H9 (cell line): ENCODE measurements at regions not wholly inside any gene's neighbourhood (a gene's known extent, or its start where the extent isn't known, plus 50 kb on each side); places are given as distances from the start of the nearest gene placed in this dataset.

Experiments used
- DNase-seq: peaks from one replicate; pipeline ENCODE4 v3.0.0-alpha.2; 2017
- H2AFZ ChIP-seq: one replicate; pipeline ENCODE4 v1.6.1; 2013; ENCODE audit warnings: mild to moderate bottlenecking, low read length, control low read depth, moderate library complexity
- H2AK5ac ChIP-seq: 2 replicates; pipeline ENCODE4 v1.6.1; 2013; ENCODE audit warnings: low read length, control low read depth, mixed read lengths; ENCODE audit not compliant: insufficient read length
- H2BK120ac ChIP-seq: one replicate; pipeline ENCODE4 v1.6.1; 2013; ENCODE audit warnings: low read depth, mild to moderate bottlenecking, low read length, control low read depth, inconsistent platforms; ENCODE audit not compliant: poor library complexity, severe bottlenecking
- H2BK12ac ChIP-seq: 2 replicates; pipeline ENCODE4 v1.6.1; 2013; ENCODE audit warnings: low read length, control low read depth, mixed read lengths, low read depth; ENCODE audit not compliant: insufficient read length
- H2BK15ac ChIP-seq: 2 replicates; pipeline ENCODE4 v1.6.1; 2013; ENCODE audit warnings: low read depth, low read length, control low read depth
- H2BK20ac ChIP-seq: one replicate; pipeline ENCODE4 v1.6.1; 2013; ENCODE audit warnings: low read depth, mild to moderate bottlenecking, low read length, control low read depth, inconsistent platforms; ENCODE audit not compliant: poor library complexity, severe bottlenecking
- H2BK5ac ChIP-seq: 2 replicates; pipeline ENCODE4 v1.6.1; 2013; ENCODE audit warnings: low read length, control low read depth, mixed read lengths; ENCODE audit not compliant: insufficient read length
- H3K14ac ChIP-seq: 2 replicates; pipeline ENCODE4 v1.6.1; 2013; ENCODE audit warnings: low read length, control low read depth; ENCODE audit not compliant: insufficient read depth
- H3K18ac ChIP-seq: 2 replicates; pipeline ENCODE4 v1.6.1; 2013; ENCODE audit warnings: low read depth, mild to moderate bottlenecking, mixed read lengths, low read length, control low read depth; ENCODE audit not compliant: insufficient read length
- H3K23ac ChIP-seq: 2 replicates; pipeline ENCODE4 v1.6.1; 2013; ENCODE audit warnings: low read length, control low read depth, mixed read lengths, low read depth; ENCODE audit not compliant: insufficient read length
- H3K23me2 ChIP-seq: 2 replicates; pipeline ENCODE4 v1.6.1; 2013; ENCODE audit warnings: low read depth, mild to moderate bottlenecking, mixed read lengths, low read length, control low read depth; ENCODE audit not compliant: insufficient read length, poor library complexity, severe bottlenecking
- H3K27ac ChIP-seq: 2 replicates; pipeline ENCODE4 v1.5.1; 2013; ENCODE audit warnings: low read length, control low read depth, mixed read lengths, low read depth; ENCODE audit not compliant: insufficient read length
- H3K27me3 ChIP-seq: 2 replicates; pipeline ENCODE4 v1.6.1; 2013; ENCODE audit warnings: low read length, control low read depth, inconsistent platforms; ENCODE audit not compliant: insufficient read depth
- H3K4ac ChIP-seq: 2 replicates; pipeline ENCODE4 v1.6.1; 2013; ENCODE audit warnings: low read depth, mild to moderate bottlenecking, control low read depth, inconsistent platforms, low read length, moderate library complexity
- H3K4me1 ChIP-seq: 2 replicates; pipeline ENCODE4 v1.6.1; 2013; ENCODE audit warnings: low read length, control low read depth, inconsistent platforms; ENCODE audit not compliant: insufficient read depth
- H3K4me2 ChIP-seq: 2 replicates; pipeline ENCODE4 v1.6.1; 2013; ENCODE audit warnings: low read length, control low read depth, mixed read lengths; ENCODE audit not compliant: insufficient read length, insufficient read depth
- H3K56ac ChIP-seq: 2 replicates; pipeline ENCODE4 v1.6.1; 2013; ENCODE audit warnings: low read depth, mild to moderate bottlenecking, mixed read lengths, low read length, control low read depth; ENCODE audit not compliant: insufficient read length
- H3K79me1 ChIP-seq: 2 replicates; pipeline ENCODE4 v1.6.1; 2013; ENCODE audit warnings: low read depth, mild to moderate bottlenecking, moderate library complexity, low read length, control low read depth, inconsistent platforms; ENCODE audit not compliant: insufficient read depth, poor library complexity, severe bottlenecking
- H3K79me2 ChIP-seq: 2 replicates; pipeline ENCODE4 v1.6.1; 2013; ENCODE audit warnings: low read length, control low read depth, inconsistent platforms; ENCODE audit not compliant: insufficient read depth
- H3K9ac ChIP-seq: 2 replicates; pipeline ENCODE4 v1.6.1; 2013; ENCODE audit warnings: low read length, control low read depth, mixed read lengths; ENCODE audit not compliant: insufficient read length; ENCODE audit errors: extremely low read depth
- H3K9me3 ChIP-seq: one replicate; pipeline ENCODE4 v1.6.1; 2013; ENCODE audit warnings: low read depth, low read length, inconsistent platforms; ENCODE audit not compliant: control insufficient read depth
- H3T11ph ChIP-seq: one replicate; pipeline ENCODE4 v1.6.1; 2013; ENCODE audit warnings: mild to moderate bottlenecking, low read length, control low read depth, inconsistent platforms
- H4K20me1 ChIP-seq: one replicate; pipeline ENCODE4 v1.6.1; 2013; ENCODE audit not compliant: control insufficient read depth, insufficient read length, insufficient read depth
- H4K5ac ChIP-seq: 2 replicates; pipeline ENCODE4 v1.6.1; 2013; ENCODE audit warnings: low read depth, mild to moderate bottlenecking, mixed read lengths, low read length, control low read depth; ENCODE audit not compliant: insufficient read length
- H4K8ac ChIP-seq: replicated peaks from 2 replicates; pipeline ENCODE4 v1.6.1; 2013; ENCODE audit warnings: low read length, control low read depth, mixed read lengths, low read depth; ENCODE audit not compliant: insufficient read length
- H4K91ac ChIP-seq: 2 replicates; pipeline ENCODE4 v1.6.1; 2013; ENCODE audit warnings: low read depth, mild to moderate bottlenecking, moderate library complexity, mixed read lengths, low read length, control low read depth; ENCODE audit not compliant: insufficient read length
- H3K27ac Mint-ChIP-seq, 3 experiments: 2 replicates in 2 of 3; 3 replicates in 1 of 3; pipeline ENCODE4 v1.8.0; 2020 to 2021; ENCODE audit warnings: mixed read lengths in 3 of 3, mild to moderate bottlenecking in 1 of 3, moderate library complexity in 1 of 3
- H3K27me3 Mint-ChIP-seq: 2 replicates; pipeline ENCODE4 v1.8.0; 2021; ENCODE audit warnings: low read depth, mild to moderate bottlenecking, moderate library complexity, mixed read lengths
- H3K36me3 Mint-ChIP-seq, 3 experiments: 2 replicates in 2 of 3; 3 replicates in 1 of 3; pipeline ENCODE4 v1.8.0; 2020 to 2021; ENCODE audit warnings: low read depth in 3 of 3, mixed read lengths in 3 of 3; ENCODE audit not compliant: insufficient read depth in 1 of 3
- H3K4me1 Mint-ChIP-seq, 2 experiments: 2 replicates each; pipeline ENCODE4 v1.8.0; 2020; ENCODE audit warnings: mixed read lengths in 2 of 2
- H3K4me3 Mint-ChIP-seq, 2 experiments: 2 replicates in 1 of 2; 3 replicates in 1 of 2; pipeline ENCODE4 v1.8.0; 2020 to 2021; ENCODE audit warnings: mild to moderate bottlenecking in 2 of 2, mixed read lengths in 2 of 2, moderate library complexity in 1 of 2
- H3K9me3 Mint-ChIP-seq, 2 experiments: 2 replicates in 1 of 2; 3 replicates in 1 of 2; pipeline ENCODE4 v1.8.0; 2020; ENCODE audit warnings: mild to moderate bottlenecking in 2 of 2, mixed read lengths in 2 of 2, moderate library complexity in 1 of 2
- WGBS: extraction: QIAGEN DNeasy Blood & Tissue Kit; methylation state at CpG from one replicate; pipeline ENCODE4 v1.1.7; 2013; ENCODE audit warnings: missing lambda C conversion rate, low lambda C conversion rate, mixed read lengths; ENCODE audit not compliant: insufficient read length; ENCODE audit errors: extremely low coverage; 5-methylcytosine and 5-hydroxymethylcytosine counted together
- TF ChIP-seq, protein P1 (sequence below): fragments of 200-600 bp; sonication (generic); conservative IDR thresholded peaks from 3 replicates; pipeline ENCODE4 v1.8.0; 2021; ENCODE audit warnings: antibody characterized with exemption, mild to moderate bottlenecking

DNA sequence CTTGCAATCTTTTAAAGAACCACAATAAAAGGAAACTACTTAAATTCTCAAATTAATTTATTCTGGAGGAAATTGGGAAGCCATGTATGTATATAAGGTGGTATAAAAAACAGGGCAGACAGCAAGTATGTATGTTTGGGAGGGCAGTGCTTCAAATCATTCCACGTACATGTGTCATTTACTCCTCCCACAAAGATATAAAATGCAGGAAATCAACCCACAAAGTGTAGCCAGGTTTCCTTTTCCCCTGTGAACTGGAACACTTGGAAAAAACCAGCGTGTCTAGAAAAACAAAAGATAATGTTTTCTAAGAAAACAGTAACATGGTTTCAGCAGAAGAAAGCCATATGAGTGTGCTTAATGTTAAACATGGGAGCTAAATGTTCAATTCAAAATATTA is 156.7 kb upstream of the FAM47A start:
- H3K9me3 Mint-ChIP-seq: peaks cover under 1 to 40% of the 10 kb centered on the region in 2 experiments; a peak in 4 of 5 replicates
- H3K4me1 Mint-ChIP-seq: peaks cover 4 to 5% of the 10 kb centered on the region in 2 experiments; a peak in 3 of 4 replicates
- Histone ChIP-seq H2AK5ac (no peak overlapping the region), H3T11ph (no peak overlapping the region), H3K79me1 (no peaks in the 10 kb centered on the region), H2BK20ac (no peak overlapping the region), H2AFZ (no peak overlapping the region), H3K9me3 (no peaks in the 10 kb centered on the region), H3K23me2 (no peaks in the 10 kb centered on the region), H3K79me2 (no peaks in the 10 kb centered on the region), H2BK15ac (no peak overlapping the region), H4K91ac (no peak overlapping the region), H3K14ac (no peak overlapping the region), H3K27me3 (no peaks in the 10 kb centered on the region), H4K8ac (no peak overlapping the region), H3K56ac (no peak overlapping the region), H2BK12ac (no peak overlapping the region), H3K4me2 (no peak overlapping the region), H3K27ac (no peak overlapping the region), H4K5ac (no peak overlapping the region), H3K4ac (no peak overlapping the region), H3K23ac (no peak overlapping the region), H2BK5ac (no peak overlapping the region), H2BK120ac (no peak overlapping the region), H3K9ac (no peak overlapping the region), H3K4me1 (no peaks in the 10 kb centered on the region), H4K20me1 (no peaks in the 10 kb centered on the region), H3K18ac (no peak overlapping the region)
- H3K36me3 Mint-ChIP-seq: no peaks in the 10 kb centered on the region; a peak in 1 of 7 replicates
- no peak for DNase-seq
- no CpG with 5 or more reads among the region's 2 CpGs for WGBS
- H3K27ac Mint-ChIP-seq: no peak overlapping the region; a peak in 1 of 7 replicates
- H3K27me3 Mint-ChIP-seq: no peaks in the 10 kb centered on the region; the same call in 1 of the 2 replicates
- no peak overlapping the region for H3K4me3 Mint-ChIP-seq
- TF ChIP-seq, protein P1, sequence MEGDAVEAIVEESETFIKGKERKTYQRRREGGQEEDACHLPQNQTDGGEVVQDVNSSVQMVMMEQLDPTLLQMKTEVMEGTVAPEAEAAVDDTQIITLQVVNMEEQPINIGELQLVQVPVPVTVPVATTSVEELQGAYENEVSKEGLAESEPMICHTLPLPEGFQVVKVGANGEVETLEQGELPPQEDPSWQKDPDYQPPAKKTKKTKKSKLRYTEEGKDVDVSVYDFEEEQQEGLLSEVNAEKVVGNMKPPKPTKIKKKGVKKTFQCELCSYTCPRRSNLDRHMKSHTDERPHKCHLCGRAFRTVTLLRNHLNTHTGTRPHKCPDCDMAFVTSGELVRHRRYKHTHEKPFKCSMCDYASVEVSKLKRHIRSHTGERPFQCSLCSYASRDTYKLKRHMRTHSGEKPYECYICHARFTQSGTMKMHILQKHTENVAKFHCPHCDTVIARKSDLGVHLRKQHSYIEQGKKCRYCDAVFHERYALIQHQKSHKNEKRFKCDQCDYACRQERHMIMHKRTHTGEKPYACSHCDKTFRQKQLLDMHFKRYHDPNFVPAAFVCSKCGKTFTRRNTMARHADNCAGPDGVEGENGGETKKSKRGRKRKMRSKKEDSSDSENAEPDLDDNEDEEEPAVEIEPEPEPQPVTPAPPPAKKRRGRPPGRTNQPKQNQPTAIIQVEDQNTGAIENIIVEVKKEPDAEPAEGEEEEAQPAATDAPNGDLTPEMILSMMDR: no peak
